Lung microvascular endothelial cell (primary cell): ENCODE measurements at regions not wholly inside any gene's neighbourhood (a gene's known extent, or its start where the extent isn't known, plus 50 kb on each side); places are given as distances from the start of the nearest gene placed in this dataset.
A peak's percentile ranks its signal among the peaks of the same experiment; 100 is the strongest.
"Not testable (repeated sequence)": the region's sequence is repeated elsewhere in the genome, so short reads cannot be mapped to it uniquely, and the experiment has no call there.

Experiments
- DNase-seq, 2 donors: peaks; one replicate each; pipeline versions ENCODE4 v3.0.0 to v3.0.0-alpha.2; 2010; ENCODE audit warnings: low read depth in 2 of 2

GRCh38 chr3:197431346-197431910, 124.3 kb downstream of the BDH1 start:
- no peak for DNase-seq

DNA sequence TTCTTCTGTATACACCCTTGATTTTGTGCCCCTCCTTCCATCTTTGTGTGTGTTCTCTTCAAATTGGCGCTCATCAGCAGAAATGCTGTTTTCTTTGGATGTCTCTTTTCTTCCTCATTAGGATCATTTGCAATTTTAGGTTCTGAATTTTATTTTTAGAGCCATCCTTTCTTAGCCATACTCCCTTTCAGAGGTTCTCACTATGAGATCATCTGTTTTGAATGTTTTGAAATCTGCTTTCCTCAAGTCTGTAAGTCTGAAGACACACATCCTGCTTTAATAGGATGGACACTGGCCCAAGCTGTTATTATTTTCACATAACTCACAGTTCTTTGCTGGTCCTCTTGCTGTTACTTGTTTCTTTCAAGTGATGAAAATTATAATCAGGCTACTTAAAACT, 124.8 kb downstream of the BDH1 start:
- peak in 1 of 2 donors; percentile 42 for DNase-seq

- DNase-seq: no peak
Observed at GRCh38 chr3:197430502-197430901, 125.3 kb downstream of the BDH1 start.

GRCh38 chr3:197428952-197429351, 126.8 kb downstream of the BDH1 start:
- DNase-seq: no peak

DNA sequence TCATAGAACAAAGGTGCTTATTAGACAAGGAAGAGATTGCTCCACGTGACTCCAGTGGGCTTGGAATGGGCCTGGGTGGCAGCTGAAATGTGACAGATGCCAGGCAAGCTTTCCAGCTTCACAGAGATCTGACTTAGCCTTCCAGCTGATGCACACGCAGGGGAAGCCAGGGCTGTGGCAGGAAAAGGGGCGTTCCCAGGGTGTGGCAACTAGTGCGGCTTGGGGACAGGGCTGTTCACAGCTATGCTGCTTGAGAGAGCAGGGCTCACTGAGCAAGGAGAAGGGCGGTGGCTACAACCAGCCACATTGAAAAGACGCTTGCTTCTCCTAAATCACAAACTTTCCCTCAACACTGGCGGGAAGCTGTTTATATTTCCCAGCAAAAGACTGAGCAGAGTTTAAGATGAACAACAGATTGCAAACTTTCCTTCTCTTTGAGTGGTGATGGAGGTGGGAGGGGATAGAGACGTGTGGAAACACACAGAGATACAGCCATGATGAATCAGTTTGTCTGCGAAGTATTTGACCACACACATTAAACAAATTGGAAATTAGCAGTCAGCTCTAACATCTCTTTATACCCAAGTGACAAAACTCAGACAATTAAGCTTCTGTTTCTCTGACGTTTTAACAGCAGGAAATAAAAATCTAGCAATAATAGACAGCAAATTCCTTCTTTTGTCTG, 127.5 kb downstream of the BDH1 start:
- DNase-seq: peak; percentile 22 to 51

- no peak for DNase-seq
Observed at GRCh38 chr3:197427021-197427420, 128.6 kb upstream of the DLG1 start.

DNA sequence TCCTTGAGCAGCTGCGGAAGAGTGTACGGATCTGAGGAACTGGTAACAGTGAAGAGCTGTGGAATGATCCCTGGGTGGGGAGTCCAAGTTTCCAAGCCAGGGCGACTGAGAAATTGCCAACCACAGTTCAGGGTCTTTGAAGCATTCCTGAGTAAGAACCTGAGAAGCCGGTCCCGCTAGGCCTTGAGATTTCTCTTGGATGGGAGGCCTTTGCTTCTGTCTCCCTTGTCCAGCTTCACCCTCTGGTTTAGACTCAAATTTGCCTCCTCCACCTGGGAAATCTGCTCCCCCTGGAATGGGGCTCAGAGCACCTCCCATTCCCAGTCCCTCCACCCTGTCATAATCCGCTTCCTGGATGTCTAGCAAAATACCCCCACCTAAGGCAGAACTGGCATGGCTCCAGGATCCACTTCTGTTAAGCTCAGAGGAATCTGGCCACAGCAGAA, 127.7 kb upstream of the DLG1 start:
- DNase-seq: peak; percentile 20 to 81

- DNase-seq: peak in 1 of 2 donors; percentile 34
Observed at GRCh38 chr3:197425485-197426120, 127.2 kb upstream of the DLG1 start.

- no peak for DNase-seq
Observed at GRCh38 chr3:197424674-197425484, 126.5 kb upstream of the DLG1 start.

DNA sequence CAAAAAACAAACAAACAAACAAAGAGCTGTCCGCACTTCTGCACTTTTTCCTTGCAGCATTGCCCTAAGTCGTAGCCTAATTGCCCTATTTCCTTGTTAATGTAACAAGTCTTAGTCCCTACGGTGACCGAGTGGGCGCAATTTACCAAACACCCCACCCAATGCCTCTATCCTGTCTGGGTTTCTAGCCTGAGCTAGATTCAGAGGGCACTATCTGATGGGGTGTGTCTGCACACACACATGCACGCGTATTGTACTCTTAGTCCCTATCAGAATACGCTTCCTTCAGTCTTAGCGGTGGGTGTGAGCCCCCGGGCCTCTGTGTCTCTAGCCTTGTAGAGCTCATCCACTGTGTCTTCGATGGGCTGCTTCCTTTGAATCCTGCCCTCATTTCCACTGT, 125.9 kb upstream of the DLG1 start:
- DNase-seq: no peak

DNA sequence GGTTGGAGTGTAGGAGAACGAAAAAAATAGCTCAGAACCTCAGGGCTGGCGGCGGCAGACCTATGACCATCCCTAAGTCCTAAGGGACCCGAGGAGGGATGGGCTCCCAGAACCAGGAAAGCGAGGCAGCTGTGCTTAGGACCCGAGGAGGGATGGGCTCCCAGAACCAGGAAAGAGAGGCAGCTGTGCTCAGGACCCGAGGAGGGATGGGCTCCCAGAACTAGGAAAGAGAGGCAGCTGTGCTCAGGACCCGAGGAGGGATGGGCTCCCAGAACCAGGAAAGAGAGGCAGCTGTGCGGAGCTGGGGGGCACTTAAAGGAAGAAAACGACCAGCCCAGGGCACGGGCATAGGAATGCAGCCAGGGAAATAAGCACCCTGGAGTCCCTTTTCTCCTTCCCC, 125.0 kb upstream of the DLG1 start:
- no peak for DNase-seq

- no peak for DNase-seq
Observed at GRCh38 chr3:197422506-197422905, 124.1 kb upstream of the DLG1 start.

DNA sequence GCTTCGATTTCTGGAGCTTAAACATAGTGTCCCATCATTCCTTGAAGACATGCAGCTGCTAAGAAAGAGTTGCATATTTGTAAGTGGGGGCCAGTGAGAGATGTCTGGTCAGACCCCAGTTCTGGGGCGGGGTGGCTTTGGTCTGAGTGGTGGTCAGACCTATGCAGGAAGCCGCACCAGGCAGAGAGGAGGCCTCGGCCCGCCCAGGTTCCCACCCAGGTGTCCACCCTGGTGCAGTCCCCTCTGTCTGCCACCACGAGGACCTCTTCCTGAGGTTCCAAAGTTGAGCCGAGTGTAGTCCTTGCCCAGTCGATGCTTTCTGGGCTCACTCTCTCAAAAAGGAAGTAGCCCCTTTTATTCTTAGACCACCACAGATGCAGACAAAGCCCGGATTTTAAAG, 122.6 kb upstream of the DLG1 start:
- no peak for DNase-seq

DNA sequence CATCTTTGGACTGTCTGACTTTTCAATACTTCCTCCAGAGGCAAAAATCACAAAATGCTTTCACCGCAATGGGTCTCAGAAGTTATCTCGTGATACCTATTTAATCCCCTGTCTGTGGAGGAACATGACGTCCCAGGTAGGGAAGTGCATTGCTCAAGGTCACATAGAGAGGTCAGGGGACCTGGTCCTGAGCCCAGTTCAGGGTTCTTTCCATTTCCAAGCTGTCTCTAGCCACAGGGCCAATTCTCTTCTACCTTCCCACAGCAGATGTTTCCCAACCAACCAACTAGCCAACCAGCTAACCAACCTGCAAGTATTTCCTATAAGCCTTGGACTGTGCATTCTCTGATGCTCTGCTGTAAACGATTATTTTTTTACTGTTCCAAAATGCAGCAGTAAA, 122.2 kb upstream of the DLG1 start:
- DNase-seq: peak in 1 of 2 donors; percentile 61

GRCh38 chr3:197420115-197420514, 121.7 kb upstream of the DLG1 start:
- DNase-seq: peak in 1 of 2 donors; percentile 96

- DNase-seq: no peak
Observed at GRCh38 chr3:197419696-197420095, 121.3 kb upstream of the DLG1 start.

DNA sequence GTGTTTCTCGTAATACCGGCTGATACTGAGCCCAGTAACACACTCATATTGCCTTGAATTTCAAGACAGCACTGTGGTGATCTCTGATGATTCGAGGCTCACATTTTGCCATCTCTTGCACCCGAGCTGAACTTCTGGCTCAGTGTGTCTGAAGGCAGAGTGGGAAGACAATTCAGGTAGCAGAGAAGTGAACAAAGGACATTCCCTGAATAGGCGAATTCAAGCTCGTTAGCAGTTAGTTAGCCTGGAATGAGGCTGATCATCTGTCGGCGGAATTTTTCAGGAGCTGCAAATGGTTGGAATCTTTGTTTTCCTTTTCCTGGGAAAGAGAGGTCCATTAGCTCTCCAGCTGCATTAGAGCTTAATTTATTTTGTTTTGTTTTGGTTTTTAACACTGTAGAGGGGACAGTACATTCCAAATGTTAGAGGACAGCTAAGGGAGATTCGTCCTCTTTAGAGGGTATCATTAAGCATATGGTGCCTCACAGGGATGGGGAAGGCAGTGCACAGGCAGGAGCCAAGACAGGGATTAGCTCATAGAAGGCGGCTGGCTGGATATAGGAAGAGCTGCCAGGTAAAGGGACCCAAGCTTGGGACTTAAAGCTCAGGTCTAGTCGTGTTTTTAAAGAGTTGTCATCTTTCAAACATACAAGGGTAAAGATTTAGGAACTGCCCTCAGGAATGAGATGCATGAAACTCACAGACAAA, 119.7 kb upstream of the DLG1 start:
- no peak for DNase-seq

DNA sequence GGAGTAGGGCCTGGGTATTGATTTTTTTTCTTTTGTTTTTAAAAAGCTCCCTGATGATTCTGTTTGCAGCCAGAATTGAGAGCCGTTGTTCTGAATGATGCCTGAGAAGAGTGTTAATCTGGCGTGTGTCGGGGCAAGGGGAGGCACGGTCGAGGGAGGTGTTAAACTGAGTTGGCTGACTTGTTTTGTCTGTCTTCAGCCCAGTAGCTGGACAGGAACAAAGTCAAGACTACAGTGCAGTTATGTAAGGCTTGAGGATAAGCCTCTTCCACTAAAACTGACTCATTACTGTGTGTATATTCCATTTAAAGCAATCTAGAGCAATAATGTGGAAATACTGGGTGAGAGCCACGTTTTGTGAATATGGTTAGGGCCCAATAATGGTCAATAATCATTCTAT, 119.0 kb upstream of the DLG1 start:
- DNase-seq: peak in 1 of 2 donors; percentile 65

DNA sequence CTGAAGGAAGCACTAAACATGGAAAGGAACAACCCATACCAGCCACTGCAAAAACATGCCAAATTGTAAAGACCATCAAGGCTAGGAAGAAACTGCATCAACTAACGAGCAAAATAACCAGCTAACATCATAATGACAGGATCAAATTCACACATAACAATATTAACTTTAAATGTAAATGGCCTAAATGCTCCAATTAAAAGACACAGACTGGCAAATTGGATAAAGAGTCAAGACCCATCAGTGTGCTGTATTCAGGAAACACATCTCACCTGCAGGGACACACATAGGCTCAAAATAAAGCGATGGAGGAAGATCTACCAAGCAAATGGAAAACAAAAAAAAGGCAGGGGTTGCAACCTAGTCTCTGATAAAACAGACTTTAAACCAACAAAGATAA, 113.5 kb upstream of the DLG1 start:
- DNase-seq: not testable (repeated sequence)

GRCh38 chr3:197410170-197410569, 111.8 kb upstream of the DLG1 start:
- DNase-seq: not testable (repeated sequence)

GRCh38 chr3:197408177-197408957, 110.0 kb upstream of the DLG1 start:
- no peak for DNase-seq
